ENCODE measurements at regions not wholly inside any gene's neighbourhood (a gene's known extent, or its start where the extent isn't known, plus 50 kb on each side); places are given as distances from the start of the nearest gene placed in this dataset.

DNA sequence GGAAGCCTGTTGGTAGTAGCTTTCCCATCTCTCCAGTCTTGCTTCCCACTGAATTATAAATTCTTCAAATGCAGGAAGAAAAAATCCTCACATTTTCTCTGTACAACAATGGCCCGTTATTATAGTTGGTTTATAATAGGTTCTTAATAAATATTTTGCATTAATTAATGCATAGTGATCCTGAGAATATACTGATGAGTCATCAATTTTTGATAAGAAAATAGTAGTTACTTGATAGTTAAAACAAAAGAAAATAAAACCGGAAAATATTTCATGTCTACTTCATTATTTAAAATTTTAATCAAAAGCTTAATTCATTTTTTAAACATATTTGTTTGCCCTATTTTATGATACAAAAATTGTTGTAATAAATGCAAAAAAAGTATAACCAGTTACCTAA lies 762.6 kb downstream of the BRINP1 start:
- Histone ChIP-seq H3F3A (ENCODE audit: low read depth) (no peaks in the 10 kb centered on the region), H3K36me3 (no peaks in the 10 kb centered on the region), H3K4me2 (no peak overlapping the region), H4K20me1 (ENCODE audit: low read depth) (no peaks in the 10 kb centered on the region), H3K79me2 (ENCODE audit: low read depth) (no peaks in the 10 kb centered on the region), H3K4me1 (no peaks in the 10 kb centered on the region), H3K27ac (no peak overlapping the region), H3K4me3 (no peak overlapping the region), H3K9ac (no peak overlapping the region), H3K27me3 (no peaks in the 10 kb centered on the region), H3K9me3 (ENCODE audit: low read depth) (no peaks in the 10 kb centered on the region), H2AFZ (replicated peaks) (no peak overlapping the region)
- no peak overlapping the region for H3K4me3 Mint-ChIP-seq
- no peaks in the 10 kb centered on the region for H3K9me3 Mint-ChIP-seq
- no peak for DNase-seq (ENCODE audit: low spot score)
- TF ChIP-seq, protein P1, sequence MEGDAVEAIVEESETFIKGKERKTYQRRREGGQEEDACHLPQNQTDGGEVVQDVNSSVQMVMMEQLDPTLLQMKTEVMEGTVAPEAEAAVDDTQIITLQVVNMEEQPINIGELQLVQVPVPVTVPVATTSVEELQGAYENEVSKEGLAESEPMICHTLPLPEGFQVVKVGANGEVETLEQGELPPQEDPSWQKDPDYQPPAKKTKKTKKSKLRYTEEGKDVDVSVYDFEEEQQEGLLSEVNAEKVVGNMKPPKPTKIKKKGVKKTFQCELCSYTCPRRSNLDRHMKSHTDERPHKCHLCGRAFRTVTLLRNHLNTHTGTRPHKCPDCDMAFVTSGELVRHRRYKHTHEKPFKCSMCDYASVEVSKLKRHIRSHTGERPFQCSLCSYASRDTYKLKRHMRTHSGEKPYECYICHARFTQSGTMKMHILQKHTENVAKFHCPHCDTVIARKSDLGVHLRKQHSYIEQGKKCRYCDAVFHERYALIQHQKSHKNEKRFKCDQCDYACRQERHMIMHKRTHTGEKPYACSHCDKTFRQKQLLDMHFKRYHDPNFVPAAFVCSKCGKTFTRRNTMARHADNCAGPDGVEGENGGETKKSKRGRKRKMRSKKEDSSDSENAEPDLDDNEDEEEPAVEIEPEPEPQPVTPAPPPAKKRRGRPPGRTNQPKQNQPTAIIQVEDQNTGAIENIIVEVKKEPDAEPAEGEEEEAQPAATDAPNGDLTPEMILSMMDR (IDR thresholded peaks at IDR 0.05), result no peak
- TF ChIP-seq EZH2 (IDR thresholded peaks at IDR 0.05) (no peak), EZH2phosphoT487 (IDR thresholded peaks at IDR 0.05) (no peak)
- no peaks in the 10 kb centered on the region for H3K27me3 Mint-ChIP-seq (ENCODE audit: insufficient read depth, low read depth)
- H3K36me3 Mint-ChIP-seq, result no peaks in the 10 kb centered on the region
- H3K27ac Mint-ChIP-seq, result no peak overlapping the region
- H3K4me1 Mint-ChIP-seq, result no peaks in the 10 kb centered on the region

DNA sequence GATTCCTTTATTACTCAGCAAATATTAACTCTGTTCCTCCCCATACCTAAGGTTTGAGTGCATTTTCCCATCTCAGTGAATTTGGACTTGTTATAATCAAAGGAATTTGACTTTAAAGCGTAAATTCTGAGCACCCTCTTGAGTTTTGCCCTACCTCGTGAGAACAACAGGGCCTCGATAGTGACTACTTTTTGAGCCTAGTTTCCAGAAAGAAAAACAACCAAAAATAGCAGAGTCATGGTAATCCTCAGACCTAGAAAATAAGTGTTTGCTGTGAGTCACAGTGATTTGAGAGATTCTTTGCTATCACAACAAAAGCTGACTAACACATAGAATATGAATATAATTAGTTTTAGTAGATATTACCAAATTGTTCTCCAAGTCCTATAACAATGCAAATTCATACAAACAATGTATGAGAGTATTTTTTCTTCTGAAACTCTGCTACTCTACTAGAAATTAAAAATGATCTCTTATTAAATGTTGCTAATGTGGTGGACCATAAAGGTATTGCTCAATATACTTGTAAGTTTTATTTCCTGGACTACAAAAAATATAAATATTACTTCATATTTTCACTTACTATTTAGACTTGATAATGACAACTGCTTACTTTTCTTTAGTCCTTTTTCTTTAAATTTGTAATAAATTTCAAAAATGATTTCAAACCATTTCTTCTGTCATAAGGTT lies 759.7 kb downstream of the BRINP1 start:
- Mint-ChIP-seq H3K36me3 (no peaks in the 10 kb centered on the region), H3K4me3 (no peak overlapping the region), H3K9me3 (no peaks in the 10 kb centered on the region), H3K4me1 (peaks cover under 1% of the 10 kb centered on the region), H3K27ac (no peak overlapping the region), H3K27me3 (ENCODE audit: insufficient read depth, low read depth) (no peaks in the 10 kb centered on the region)
- Histone ChIP-seq H3K36me3 (no peaks in the 10 kb centered on the region), H3K27ac (no peak overlapping the region), H3F3A (ENCODE audit: low read depth) (no peaks in the 10 kb centered on the region), H3K9ac (no peak overlapping the region), H3K79me2 (ENCODE audit: low read depth) (no peaks in the 10 kb centered on the region), H3K4me3 (no peak overlapping the region), H3K27me3 (no peaks in the 10 kb centered on the region), H2AFZ (replicated peaks) (no peak overlapping the region), H3K4me1 (no peaks in the 10 kb centered on the region), H3K9me3 (ENCODE audit: low read depth) (no peaks in the 10 kb centered on the region), H4K20me1 (ENCODE audit: low read depth) (no peaks in the 10 kb centered on the region), H3K4me2 (no peak overlapping the region)
- DNase-seq (ENCODE audit: low spot score), result no peak
- TF ChIP-seq, protein P1 (IDR thresholded peaks at IDR 0.05), result no peak
- no peak for TF ChIP-seq EZH2 (IDR thresholded peaks at IDR 0.05)
- no peak for TF ChIP-seq EZH2phosphoT487 (IDR thresholded peaks at IDR 0.05)

DNA sequence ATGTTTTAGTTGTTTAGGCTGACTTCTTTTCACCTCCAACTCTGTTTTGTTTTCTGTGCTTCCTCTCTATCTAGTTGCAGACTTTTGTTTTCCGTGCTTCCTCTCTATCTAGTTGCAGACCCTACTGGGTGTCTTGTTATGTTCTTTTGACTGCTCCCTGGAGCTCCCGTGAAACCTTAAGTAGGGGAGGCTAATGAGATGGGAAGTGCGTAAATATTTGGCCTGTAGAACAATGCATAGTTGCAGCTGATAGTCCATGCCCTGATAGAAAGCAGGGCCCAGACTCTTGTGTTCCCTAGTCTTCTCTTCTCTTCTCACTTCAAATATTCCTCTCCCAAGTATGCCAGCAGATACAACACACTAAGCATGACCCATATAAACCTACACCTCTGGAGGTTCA lies 757.0 kb downstream of the BRINP1 start:
- Histone ChIP-seq H2AFZ (replicated peaks) (no peak overlapping the region), H3K79me2 (ENCODE audit: low read depth) (no peaks in the 10 kb centered on the region), H3K36me3 (no peaks in the 10 kb centered on the region), H3K27me3 (no peaks in the 10 kb centered on the region), H3F3A (ENCODE audit: low read depth) (no peaks in the 10 kb centered on the region), H3K9ac (no peak overlapping the region), H3K4me1 (no peaks in the 10 kb centered on the region), H3K4me3 (no peak overlapping the region), H3K27ac (no peak overlapping the region), H3K9me3 (ENCODE audit: low read depth) (no peaks in the 10 kb centered on the region), H4K20me1 (ENCODE audit: low read depth) (no peaks in the 10 kb centered on the region), H3K4me2 (no peak overlapping the region)
- DNase-seq (ENCODE audit: low spot score), result no peak
- Mint-ChIP-seq H3K9me3 (no peaks in the 10 kb centered on the region), H3K27me3 (ENCODE audit: insufficient read depth, low read depth) (no peaks in the 10 kb centered on the region), H3K4me1 (peaks cover 2% of the 10 kb centered on the region), H3K4me3 (no peak overlapping the region), H3K36me3 (no peaks in the 10 kb centered on the region), H3K27ac (no peak overlapping the region)
- TF ChIP-seq EZH2phosphoT487 (IDR thresholded peaks at IDR 0.05) (no peak), EZH2 (IDR thresholded peaks at IDR 0.05) (no peak)
- TF ChIP-seq, protein P1 (IDR thresholded peaks at IDR 0.05), result no peak
